ENCODE measurements at regions not wholly inside any gene's neighbourhood (a gene's known extent, or its start where the extent isn't known, plus 50 kb on each side); places are given as distances from the start of the nearest gene placed in this dataset.
"Not testable (repeated sequence)": the region's sequence is repeated elsewhere in the genome, so short reads cannot be mapped to it uniquely, and the experiment has no call there.

GRCh38 chr6:4421837-4422236, 286.5 kb upstream of the ECI2 start:
- H3K4me3 ChIP-seq (ENCODE audit: low read depth, low read length) = no peak overlapping the region
- DNase-seq (ENCODE audit: low read depth) = no peak
- TF ChIP-seq CTCF (IDR thresholded peaks at IDR 0.05; ENCODE audit: insufficient read depth, low read depth, low read length) = no peak

- no peak for TF ChIP-seq CTCF (IDR thresholded peaks at IDR 0.05; ENCODE audit: insufficient read depth, low read depth, low read length)
- no peak overlapping the region for H3K4me3 ChIP-seq (ENCODE audit: low read depth, low read length)
- DNase-seq (ENCODE audit: low read depth) = peak; percentile 74
These were observed 284.9 kb upstream of the ECI2 start for GRCh38 chr6:4420160-4420865.

- DNase-seq (ENCODE audit: low read depth) = no peak
- no peak overlapping the region for H3K4me3 ChIP-seq (ENCODE audit: low read depth, low read length)
- no peak for TF ChIP-seq CTCF (IDR thresholded peaks at IDR 0.05; ENCODE audit: insufficient read depth, low read depth, low read length)
These were observed 280.2 kb upstream of the ECI2 start for GRCh38 chr6:4415549-4415948.

GRCh38 chr6:4414078-4414477, 278.7 kb upstream of the ECI2 start:
- not testable (repeated sequence) for H3K4me3 ChIP-seq (ENCODE audit: low read depth, low read length); DNase-seq (ENCODE audit: low read depth)

- no peak for TF ChIP-seq CTCF (IDR thresholded peaks at IDR 0.05; ENCODE audit: insufficient read depth, low read depth, low read length)
- no peak overlapping the region for H3K4me3 ChIP-seq (ENCODE audit: low read depth, low read length)
- peak; percentile 87 for DNase-seq (ENCODE audit: low read depth)
These were observed 277.7 kb upstream of the ECI2 start for GRCh38 chr6:4413073-4413472.

GRCh38 chr6:4412488-4412887, 277.1 kb upstream of the ECI2 start:
- no peak overlapping the region for H3K4me3 ChIP-seq (ENCODE audit: low read depth, low read length)
- peak; percentile 28 for DNase-seq (ENCODE audit: low read depth)
- no peak for TF ChIP-seq CTCF (IDR thresholded peaks at IDR 0.05; ENCODE audit: insufficient read depth, low read depth, low read length)

GRCh38 chr6:4412077-4412476, 276.7 kb upstream of the ECI2 start:
- no peak for DNase-seq (ENCODE audit: low read depth)
- no peak for TF ChIP-seq CTCF (IDR thresholded peaks at IDR 0.05; ENCODE audit: insufficient read depth, low read depth, low read length)
- no peak overlapping the region for H3K4me3 ChIP-seq (ENCODE audit: low read depth, low read length)

GRCh38 chr6:4407710-4408109, 272.3 kb upstream of the ECI2 start:
- not testable (repeated sequence) for DNase-seq (ENCODE audit: low read depth); H3K4me3 ChIP-seq (ENCODE audit: low read depth, low read length)

Measured in fibroblast of villous mesenchyme (primary cell).